ENCODE measurements at regions not wholly inside any gene's neighbourhood (a gene's known extent, or its start where the extent isn't known, plus 50 kb on each side); places are given as distances from the start of the nearest gene placed in this dataset.

- no peak overlapping the region for H3K27ac ChIP-seq (ENCODE audit: control insufficient read depth, insufficient read depth)
- H3K9ac ChIP-seq (ENCODE audit: control insufficient read depth, insufficient read depth, low read length): no peak overlapping the region
- ChIA-PET CTCF (no interaction called here), POLR2A (no interaction called here), SMC1A (ENCODE audit: uncharacterized antibody, unreplicated experiment) (no interaction called here), RAD21 (ENCODE audit: unreplicated experiment) (no interaction called here)
- no peaks in the 10 kb centered on the region for H3K9me3 ChIP-seq (replicated peaks; ENCODE audit: control insufficient read depth, insufficient read depth, low read length)
- no peak overlapping the region for H2AFZ ChIP-seq (ENCODE audit: control insufficient read depth, low read depth, low read length)
- no peaks in the 10 kb centered on the region for H3K79me2 ChIP-seq (ENCODE audit: control insufficient read depth, insufficient read depth, low read length)
- ATAC-seq (no peak), FAIRE-seq (no peak), DNase-seq (ENCODE audit: low read depth, low spot score) (no peak)
- H3K27me3 ChIP-seq (replicated peaks in 1 of 2; ENCODE audit: control insufficient read depth in 2 of 2, insufficient read depth in 2 of 2, low read length in 1 of 2): no peaks in the 10 kb centered on the region
- H3K4me2 ChIP-seq (ENCODE audit: control insufficient read depth, insufficient read depth): no peak overlapping the region
- no peaks in the 10 kb centered on the region for H4K20me1 ChIP-seq (ENCODE audit: control insufficient read depth, insufficient read depth)
- no peaks in the 10 kb centered on the region for H3K4me1 ChIP-seq (ENCODE audit: control insufficient read depth, insufficient read depth, low read length)
- BruUV-seq (replicated peaks): no TSS peak
- H3K36me3 ChIP-seq (ENCODE audit: control insufficient read depth in 2 of 2, insufficient read depth in 2 of 2, low read length in 1 of 2): no peaks in the 10 kb centered on the region
- intact Hi-C loops (cut with micrococcal nuclease; ENCODE audit: unreplicated experiment) (no loop called here), in situ Hi-C loops (cut with MboI) (no loop called here)
- H3K4me3 ChIP-seq: no peak overlapping the region
- TF ChIP-seq CHD2 (IDR thresholded peaks at IDR 0.05; ENCODE audit: borderline replicate concordance, low read depth, low read length) (no peak), SIX5 (IDR thresholded peaks at IDR 0.05; ENCODE audit: low read depth, low read length, severe bottlenecking) (no peak), BCL3 (IDR thresholded peaks at IDR 0.05; ENCODE audit: borderline replicate concordance, insufficient read depth, low read depth, low read length, poor library complexity, severe bottlenecking) (no peak), MTA2 (IDR thresholded peaks at IDR 0.05; ENCODE audit: low read depth) (no peak), SMC3 (IDR thresholded peaks at IDR 0.05; ENCODE audit: borderline replicate concordance, low read length) (no peak), ZNF622 (IDR thresholded peaks at IDR 0.05) (no peak), ELK1 (IDR thresholded peaks at IDR 0.05; ENCODE audit: low read depth, low read length) (no peak), TCF7 (IDR thresholded peaks at IDR 0.05; ENCODE audit: borderline replicate concordance) (no peak), CBFB (IDR thresholded peaks at IDR 0.05; ENCODE audit: low read depth) (no peak), PBX3 (IDR thresholded peaks at IDR 0.05; ENCODE audit: insufficient replicate concordance, low read depth, low read length) (no peak), RAD21 (IDR thresholded peaks at IDR 0.05; ENCODE audit: insufficient read depth, low read depth, low read length) (no peak), ATF7 (IDR thresholded peaks at IDR 0.05; ENCODE audit: low read depth) (no peak), SIN3A (IDR thresholded peaks at IDR 0.05; ENCODE audit: low read depth, low read length) (no peak), MEF2B (IDR thresholded peaks at IDR 0.05; ENCODE audit: partially characterized antibody, poor library complexity, severe bottlenecking) (no peak), NR2F1 (conservative IDR thresholded peaks at IDR 0.05) (no peak), BRCA1 (IDR thresholded peaks at IDR 0.05; ENCODE audit: low read depth, low read length) (no peak), KLF5 (IDR thresholded peaks at IDR 0.05; ENCODE audit: partially characterized antibody) (no peak)
- TF ChIP-seq, protein P1, sequence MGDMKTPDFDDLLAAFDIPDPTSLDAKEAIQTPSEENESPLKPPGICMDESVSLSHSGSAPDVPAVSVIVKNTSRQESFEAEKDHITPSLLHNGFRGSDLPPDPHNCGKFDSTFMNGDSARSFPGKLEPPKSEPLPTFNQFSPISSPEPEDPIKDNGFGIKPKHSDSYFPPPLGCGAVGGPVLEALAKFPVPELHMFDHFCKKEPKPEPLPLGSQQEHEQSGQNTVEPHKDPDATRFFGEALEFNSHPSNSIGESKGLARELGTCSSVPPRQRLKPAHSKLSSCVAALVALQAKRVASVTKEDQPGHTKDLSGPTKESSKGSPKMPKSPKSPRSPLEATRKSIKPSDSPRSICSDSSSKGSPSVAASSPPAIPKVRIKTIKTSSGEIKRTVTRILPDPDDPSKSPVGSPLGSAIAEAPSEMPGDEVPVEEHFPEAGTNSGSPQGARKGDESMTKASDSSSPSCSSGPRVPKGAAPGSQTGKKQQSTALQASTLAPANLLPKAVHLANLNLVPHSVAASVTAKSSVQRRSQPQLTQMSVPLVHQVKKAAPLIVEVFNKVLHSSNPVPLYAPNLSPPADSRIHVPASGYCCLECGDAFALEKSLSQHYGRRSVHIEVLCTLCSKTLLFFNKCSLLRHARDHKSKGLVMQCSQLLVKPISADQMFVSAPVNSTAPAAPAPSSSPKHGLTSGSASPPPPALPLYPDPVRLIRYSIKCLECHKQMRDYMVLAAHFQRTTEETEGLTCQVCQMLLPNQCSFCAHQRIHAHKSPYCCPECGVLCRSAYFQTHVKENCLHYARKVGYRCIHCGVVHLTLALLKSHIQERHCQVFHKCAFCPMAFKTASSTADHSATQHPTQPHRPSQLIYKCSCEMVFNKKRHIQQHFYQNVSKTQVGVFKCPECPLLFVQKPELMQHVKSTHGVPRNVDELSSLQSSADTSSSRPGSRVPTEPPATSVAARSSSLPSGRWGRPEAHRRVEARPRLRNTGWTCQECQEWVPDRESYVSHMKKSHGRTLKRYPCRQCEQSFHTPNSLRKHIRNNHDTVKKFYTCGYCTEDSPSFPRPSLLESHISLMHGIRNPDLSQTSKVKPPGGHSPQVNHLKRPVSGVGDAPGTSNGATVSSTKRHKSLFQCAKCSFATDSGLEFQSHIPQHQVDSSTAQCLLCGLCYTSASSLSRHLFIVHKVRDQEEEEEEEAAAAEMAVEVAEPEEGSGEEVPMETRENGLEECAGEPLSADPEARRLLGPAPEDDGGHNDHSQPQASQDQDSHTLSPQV (IDR thresholded peaks at IDR 0.05): no peak
Observed at GRCh38 chr7:115649429-115649828, 381.1 kb downstream of the TFEC start.
